SK-N-MC (cell line): ENCODE measurements at regions not wholly inside any gene's neighbourhood (a gene's known extent, or its start where the extent isn't known, plus 50 kb on each side); places are given as distances from the start of the nearest gene placed in this dataset.

Source experiments
- EZH2 ChIP-seq: fragments of 200-600 bp; sonication (generic); IDR thresholded peaks from one replicate; pipeline ENCODE4 v1.6.1; 2017; ENCODE audit warnings: antibody characterized with exemption
- POLR2AphosphoS5 ChIP-seq: IDR thresholded peaks from 2 replicates; pipeline ENCODE4 v1.6.1; 2012; ENCODE audit warnings: mild to moderate bottlenecking, low read depth, low read length, borderline replicate concordance

DNA sequence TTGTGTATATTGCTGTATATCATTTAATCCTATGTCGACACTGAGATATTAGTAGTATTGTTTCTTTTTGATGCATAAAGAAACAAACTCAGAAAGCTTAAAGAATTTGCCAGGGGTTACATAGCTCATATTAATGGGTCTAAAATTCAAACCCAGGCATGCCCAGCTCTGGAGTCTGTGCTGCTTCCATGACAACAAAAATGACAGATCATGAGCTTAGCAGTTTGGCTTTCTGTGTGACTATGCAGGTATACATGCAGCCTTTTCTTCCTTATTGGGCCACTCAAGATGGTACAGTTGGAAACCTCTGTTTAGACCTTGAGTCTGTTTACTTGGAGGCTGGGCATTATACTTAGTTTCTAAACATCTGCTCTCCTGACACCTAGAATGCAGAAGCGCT is 220.5 kb upstream of the TENM4 start:
- TF ChIP-seq EZH2 (no peak), POLR2AphosphoS5 (no peak)
